ENCODE measurements at regions not wholly inside any gene's neighbourhood (a gene's known extent, or its start where the extent isn't known, plus 50 kb on each side); places are given as distances from the start of the nearest gene placed in this dataset.

DNA sequence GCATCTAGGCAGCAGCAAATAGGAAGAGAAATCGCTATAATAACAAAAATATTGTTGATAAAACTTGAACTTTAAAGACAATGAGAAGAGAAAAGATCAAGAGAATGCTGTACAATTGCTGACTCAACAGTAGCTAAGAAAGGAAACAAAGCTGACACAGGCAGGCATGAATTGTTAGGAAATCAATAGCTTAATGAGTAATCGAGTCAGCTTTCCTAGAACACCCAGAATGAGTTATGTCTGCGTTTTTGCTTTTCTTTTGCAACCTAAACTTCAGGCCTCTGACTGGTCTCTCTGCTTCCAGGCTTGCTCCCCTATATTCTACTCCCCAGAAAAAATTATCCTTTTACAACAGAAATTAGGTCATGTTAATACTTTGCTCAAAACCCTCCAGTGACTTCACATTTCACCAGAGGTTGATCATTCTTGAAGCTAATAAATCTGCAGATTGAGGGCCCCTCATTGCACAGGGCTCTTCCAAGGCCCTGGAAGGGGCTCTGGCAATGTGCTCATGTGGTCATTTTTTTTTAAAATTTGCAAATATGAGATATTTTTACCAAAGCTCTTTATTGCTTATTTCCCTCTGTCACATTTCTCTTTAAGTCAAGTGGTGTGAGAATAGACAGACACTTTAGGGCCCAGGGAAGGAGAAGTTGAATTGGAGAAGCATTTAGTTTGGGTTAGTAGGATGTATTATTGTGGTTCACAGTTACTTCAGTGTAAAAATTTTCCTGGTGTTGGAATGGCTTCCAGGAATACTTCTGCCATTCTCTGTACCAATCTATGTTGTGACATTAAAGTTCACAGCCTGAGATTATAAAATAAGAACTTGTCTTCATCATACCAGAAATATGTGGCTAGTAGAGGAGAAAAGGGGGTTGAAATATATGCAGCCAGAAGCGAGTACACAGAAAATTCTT lies 116.3 kb downstream of the TMCO5A start:
- Histone ChIP-seq H3K9me3 (ENCODE audit: low read depth, low read length) (no peaks in the 10 kb centered on the region), H3K4me3 (no peak overlapping the region), H3K27ac (no peak overlapping the region), H3K36me3 (ENCODE audit: insufficient read depth, low read length) (no peaks in the 10 kb centered on the region), H3K9ac (ENCODE audit: insufficient read length) (no peak overlapping the region)
- no peak for DNase-seq (ENCODE audit: low read depth, low spot score)
- no peak for TF ChIP-seq EZH2 (IDR thresholded peaks at IDR 0.05)
- TF ChIP-seq POLR2AphosphoS5 (IDR thresholded peaks at IDR 0.05; ENCODE audit: borderline replicate concordance, low read depth, low read length): no peak
- TF ChIP-seq FOXP2 (optimal IDR thresholded peaks at IDR 0.05; ENCODE audit: control extremely low read depth, extremely low read length, insufficient read depth): no peak

DNA sequence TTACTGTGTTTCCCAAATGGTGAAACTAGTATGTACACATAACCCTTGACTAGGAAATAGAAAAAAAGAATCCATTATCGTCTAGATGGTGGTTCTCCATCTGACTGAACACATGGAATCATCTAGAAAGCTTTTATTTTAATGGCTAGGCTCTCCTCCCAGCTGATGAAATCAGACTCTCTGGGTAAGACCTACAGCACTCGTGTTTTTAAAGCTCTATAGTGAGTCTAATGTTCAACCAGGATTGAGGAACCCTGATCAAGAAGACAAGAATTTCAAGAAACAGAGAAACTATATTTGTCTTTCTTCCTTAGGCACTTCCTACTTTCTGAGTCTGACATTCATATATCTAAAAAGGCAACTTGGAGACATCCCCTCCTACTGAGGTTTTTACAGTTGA lies 118.8 kb downstream of the TMCO5A start:
- no peak for DNase-seq (ENCODE audit: low read depth, low spot score)
- H3K9me3 ChIP-seq (ENCODE audit: low read depth, low read length): no peaks in the 10 kb centered on the region
- H3K27ac ChIP-seq: no peak overlapping the region
- H3K9ac ChIP-seq (ENCODE audit: insufficient read length): no peak overlapping the region
- no peak overlapping the region for H3K4me3 ChIP-seq
- no peaks in the 10 kb centered on the region for H3K36me3 ChIP-seq (ENCODE audit: insufficient read depth, low read length)
- no peak for TF ChIP-seq EZH2 (IDR thresholded peaks at IDR 0.05)
- TF ChIP-seq FOXP2 (optimal IDR thresholded peaks at IDR 0.05; ENCODE audit: control extremely low read depth, extremely low read length, insufficient read depth): no peak
- no peak for TF ChIP-seq POLR2AphosphoS5 (IDR thresholded peaks at IDR 0.05; ENCODE audit: borderline replicate concordance, low read depth, low read length)

DNA sequence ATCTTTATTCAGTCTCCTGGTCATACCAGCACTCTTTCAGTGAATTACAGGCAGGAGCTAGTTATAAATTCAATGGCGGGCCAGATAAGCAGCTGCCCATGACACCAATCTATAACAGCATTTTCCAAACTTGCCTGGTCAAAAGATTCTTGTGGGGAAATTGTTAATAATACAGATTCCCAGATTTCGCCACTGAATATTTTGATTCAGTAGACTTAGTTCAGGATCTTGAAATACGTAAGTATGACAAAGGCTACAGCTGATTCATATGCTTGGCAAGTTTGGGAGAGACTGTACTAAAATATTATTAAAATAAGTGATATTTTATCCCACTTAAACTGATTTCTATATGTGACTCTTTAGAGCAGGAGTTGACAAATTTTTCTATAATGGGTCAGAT lies 119.3 kb downstream of the TMCO5A start:
- DNase-seq (ENCODE audit: low read depth, low spot score): no peak
- H3K9ac ChIP-seq (ENCODE audit: insufficient read length): no peak overlapping the region
- H3K4me3 ChIP-seq: no peak overlapping the region
- H3K36me3 ChIP-seq (ENCODE audit: insufficient read depth, low read length): no peaks in the 10 kb centered on the region
- TF ChIP-seq POLR2AphosphoS5 (IDR thresholded peaks at IDR 0.05; ENCODE audit: borderline replicate concordance, low read depth, low read length) (no peak), FOXP2 (optimal IDR thresholded peaks at IDR 0.05; ENCODE audit: control extremely low read depth, extremely low read length, insufficient read depth) (no peak), EZH2 (IDR thresholded peaks at IDR 0.05) (no peak)
- no peak overlapping the region for H3K27ac ChIP-seq
- no peaks in the 10 kb centered on the region for H3K9me3 ChIP-seq (ENCODE audit: low read depth, low read length)

DNA sequence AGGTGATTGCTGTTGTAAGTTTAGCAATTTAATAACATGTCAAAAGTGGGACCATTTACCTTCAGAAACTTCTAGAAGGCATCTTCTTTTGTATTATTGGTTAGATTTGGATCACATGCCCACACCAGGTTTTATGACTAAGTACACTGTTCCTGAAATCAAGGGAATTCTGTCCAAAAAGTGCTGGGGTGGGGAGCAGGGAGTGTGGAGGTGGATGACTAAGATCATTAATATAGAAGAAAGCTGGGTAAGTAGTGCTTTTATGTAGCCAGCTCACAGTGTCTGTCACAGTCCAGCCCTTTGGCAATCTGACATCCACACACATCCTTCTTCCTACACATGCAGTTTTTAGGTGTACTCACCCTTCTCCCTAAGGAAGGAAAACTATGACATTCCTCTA lies 120.0 kb downstream of the TMCO5A start:
- no peaks in the 10 kb centered on the region for H3K9me3 ChIP-seq (ENCODE audit: low read depth, low read length)
- no peaks in the 10 kb centered on the region for H3K36me3 ChIP-seq (ENCODE audit: insufficient read depth, low read length)
- H3K27ac ChIP-seq: no peak overlapping the region
- DNase-seq (ENCODE audit: low read depth, low spot score): no peak
- no peak overlapping the region for H3K9ac ChIP-seq (ENCODE audit: insufficient read length)
- no peak for TF ChIP-seq FOXP2 (optimal IDR thresholded peaks at IDR 0.05; ENCODE audit: control extremely low read depth, extremely low read length, insufficient read depth)
- TF ChIP-seq EZH2 (IDR thresholded peaks at IDR 0.05): no peak
- no peak for TF ChIP-seq POLR2AphosphoS5 (IDR thresholded peaks at IDR 0.05; ENCODE audit: borderline replicate concordance, low read depth, low read length)
- no peak overlapping the region for H3K4me3 ChIP-seq

DNA sequence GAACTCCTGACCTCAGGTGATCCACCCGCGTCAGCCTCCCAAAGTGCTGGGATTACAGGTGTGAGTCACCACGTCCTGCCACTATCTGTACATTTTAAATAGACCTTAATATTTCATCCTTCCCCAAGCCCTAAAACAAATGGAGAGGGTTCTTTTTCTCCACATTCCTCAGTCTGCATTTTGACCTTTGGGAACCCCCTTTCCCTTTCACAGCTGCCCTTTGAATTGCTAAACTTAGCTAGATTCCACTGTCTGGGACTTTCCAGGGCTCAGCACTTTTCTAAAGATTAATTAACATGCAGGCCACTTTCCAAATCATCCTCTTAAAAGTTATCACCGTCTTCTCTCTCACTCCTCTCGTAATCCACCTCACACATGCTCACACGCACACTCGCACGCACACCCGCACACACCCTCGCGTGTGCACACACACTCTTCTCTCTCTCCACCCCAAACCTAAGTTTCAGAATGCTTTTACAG lies 124.2 kb downstream of the TMCO5A start:
- TF ChIP-seq EZH2 (IDR thresholded peaks at IDR 0.05): no peak
- TF ChIP-seq POLR2AphosphoS5 (IDR thresholded peaks at IDR 0.05; ENCODE audit: borderline replicate concordance, low read depth, low read length): no peak
- no peak for TF ChIP-seq FOXP2 (optimal IDR thresholded peaks at IDR 0.05; ENCODE audit: control extremely low read depth, extremely low read length, insufficient read depth)
- Histone ChIP-seq H3K9ac (ENCODE audit: insufficient read length) (no peak overlapping the region), H3K9me3 (ENCODE audit: low read depth, low read length) (no peaks in the 10 kb centered on the region), H3K36me3 (ENCODE audit: insufficient read depth, low read length) (no peaks in the 10 kb centered on the region), H3K4me3 (no peak overlapping the region), H3K27ac (no peak overlapping the region)
- DNase-seq (ENCODE audit: low read depth, low spot score): no peak

DNA sequence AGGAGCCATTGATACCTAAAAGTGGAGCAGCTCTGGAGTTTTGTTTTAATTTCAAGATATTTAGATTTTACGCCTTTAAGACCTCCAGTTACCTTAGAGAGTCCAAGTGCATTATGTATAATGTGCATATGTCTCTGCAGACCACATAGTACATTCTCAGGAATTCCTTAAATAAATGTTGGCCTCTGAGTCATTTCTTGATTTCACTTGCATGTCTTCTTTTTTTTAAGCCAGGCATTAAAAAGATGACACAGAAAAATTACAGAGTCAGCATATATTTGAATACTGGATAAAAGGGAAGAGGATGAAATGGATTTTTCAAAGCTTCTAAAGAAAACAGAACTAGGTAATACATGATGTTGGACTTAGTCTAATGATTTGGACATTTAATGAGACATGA lies 125.2 kb downstream of the TMCO5A start:
- H3K4me3 ChIP-seq: no peak overlapping the region
- H3K36me3 ChIP-seq (ENCODE audit: insufficient read depth, low read length): no peaks in the 10 kb centered on the region
- no peak for DNase-seq (ENCODE audit: low read depth, low spot score)
- H3K9ac ChIP-seq (ENCODE audit: insufficient read length): no peak overlapping the region
- TF ChIP-seq FOXP2 (optimal IDR thresholded peaks at IDR 0.05; ENCODE audit: control extremely low read depth, extremely low read length, insufficient read depth): no peak
- no peak overlapping the region for H3K27ac ChIP-seq
- no peaks in the 10 kb centered on the region for H3K9me3 ChIP-seq (ENCODE audit: low read depth, low read length)

DNA sequence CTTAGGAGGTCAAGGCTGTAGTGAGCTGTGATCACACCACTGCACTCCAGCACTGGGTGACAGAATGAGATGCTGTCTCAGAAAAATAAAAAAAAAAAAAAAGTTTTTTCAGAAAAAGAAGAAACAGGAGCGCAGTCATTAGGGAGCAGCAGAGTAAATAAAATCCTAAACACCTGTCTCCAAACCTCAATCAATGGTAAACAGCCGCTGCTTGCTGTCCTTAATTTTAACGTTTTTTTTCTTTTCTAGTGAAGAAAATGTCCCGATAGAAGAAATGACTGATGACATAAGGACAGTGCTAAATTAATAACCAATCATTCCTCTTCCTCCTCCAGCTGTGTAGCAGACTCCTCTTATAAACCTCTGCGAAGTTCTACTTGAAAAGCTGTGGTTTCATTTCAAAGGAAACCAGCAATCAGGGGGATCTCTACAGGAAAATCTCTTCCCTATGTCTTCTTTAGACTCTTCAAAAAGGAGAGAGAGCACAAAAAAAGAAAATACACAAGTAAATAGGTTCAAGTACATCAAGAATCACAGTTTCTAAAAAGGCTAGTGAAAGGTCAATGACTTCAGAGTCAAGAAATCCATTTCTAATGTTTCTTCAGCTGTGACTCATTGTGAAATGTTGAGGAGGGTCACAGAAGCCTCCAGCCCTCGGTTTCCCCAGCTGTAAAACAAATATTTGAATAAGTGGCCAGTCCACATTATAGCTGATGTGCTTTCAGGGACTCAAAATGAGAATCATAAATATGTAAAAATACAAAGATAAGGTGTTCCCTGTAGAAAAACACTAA lies 127.6 kb downstream of the TMCO5A start:
- Histone ChIP-seq H3K27ac (no peak overlapping the region), H3K9ac (ENCODE audit: insufficient read length) (no peak overlapping the region), H3K36me3 (ENCODE audit: insufficient read depth, low read length) (no peaks in the 10 kb centered on the region), H3K9me3 (ENCODE audit: low read depth, low read length) (no peaks in the 10 kb centered on the region), H3K4me3 (no peak overlapping the region)
- TF ChIP-seq POLR2AphosphoS5 (IDR thresholded peaks at IDR 0.05; ENCODE audit: borderline replicate concordance, low read depth, low read length) (no peak), FOXP2 (optimal IDR thresholded peaks at IDR 0.05; ENCODE audit: control extremely low read depth, extremely low read length, insufficient read depth) (no peak), EZH2 (IDR thresholded peaks at IDR 0.05) (no peak)
- no peak for DNase-seq (ENCODE audit: low read depth, low spot score)

DNA sequence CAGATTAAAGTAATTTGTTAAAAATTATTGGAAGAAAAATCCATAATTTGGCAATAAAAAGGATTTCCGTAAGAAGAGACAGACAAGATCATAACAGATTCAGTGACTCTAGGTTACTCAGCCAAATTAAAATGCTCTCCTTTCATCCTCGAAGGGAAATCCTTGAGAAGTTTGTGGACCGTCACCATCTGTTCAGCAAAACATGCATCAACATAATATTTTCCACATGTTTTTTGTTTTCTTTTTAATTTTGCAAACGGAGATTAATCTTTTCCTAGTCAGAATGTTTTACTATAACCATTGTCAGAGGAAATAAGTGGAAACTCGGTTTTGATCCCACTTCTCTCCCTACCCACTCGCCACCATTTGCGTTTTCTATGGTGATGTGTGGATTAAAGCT lies 128.3 kb downstream of the TMCO5A start:
- no peak for DNase-seq (ENCODE audit: low read depth, low spot score)
- H3K9me3 ChIP-seq (ENCODE audit: low read depth, low read length): no peaks in the 10 kb centered on the region
- H3K27ac ChIP-seq: no peak overlapping the region
- no peaks in the 10 kb centered on the region for H3K36me3 ChIP-seq (ENCODE audit: insufficient read depth, low read length)
- no peak overlapping the region for H3K4me3 ChIP-seq
- no peak for TF ChIP-seq POLR2AphosphoS5 (IDR thresholded peaks at IDR 0.05; ENCODE audit: borderline replicate concordance, low read depth, low read length)
- no peak for TF ChIP-seq FOXP2 (optimal IDR thresholded peaks at IDR 0.05; ENCODE audit: control extremely low read depth, extremely low read length, insufficient read depth)
- TF ChIP-seq EZH2 (IDR thresholded peaks at IDR 0.05): no peak
- H3K9ac ChIP-seq (ENCODE audit: insufficient read length): no peak overlapping the region
